A673 (cell line): ENCODE measurements at regions not wholly inside any gene's neighbourhood (a gene's known extent, or its start where the extent isn't known, plus 50 kb on each side); places are given as distances from the start of the nearest gene placed in this dataset.

ENCODE experiments used
- BruUV-seq: library from RNA; stranded (reverse); fragments of 400-500 nt; replicated peaks from 2 replicates; lab custom pipeline; 2021; lab: Mats Ljungman, UMichigan
- CTCF ChIA-PET: fragments of 300-600 bp; sonication (Branson Sonifier 250); formaldehyde crosslinking; loops from one replicate; lab custom pipeline; 2022; ENCODE audit warnings: antibody characterized with exemption; lab: Charles Lee
- POLR2A ChIA-PET: fragments of 300-600 bp; sonication (Branson Sonifier 250); formaldehyde crosslinking; loops from one replicate; lab custom pipeline; 2022; ENCODE audit warnings: antibody characterized with exemption; ENCODE audit not compliant: low non-redundant PET; lab: Charles Lee
- DNase-seq: peaks from one replicate; pipeline ENCODE4 v3.0.0-alpha.2; 2015; ENCODE audit warnings: low spot score
- H3K27ac ChIP-seq: fragments of 200-600 bp; sonication (generic); 2 replicates; pipeline ENCODE4 v1.5.1; 2016; ENCODE audit warnings: mixed run types, low read depth, mild to moderate bottlenecking, mixed read lengths, antibody characterized with exemption, low read length; ENCODE audit not compliant: poor library complexity, severe bottlenecking
- H3K27me3 ChIP-seq: fragments of 200-600 bp; sonication (generic); replicated peaks from 2 replicates; pipeline ENCODE4 v1.6.1; 2017; ENCODE audit warnings: mixed run types, low read depth, mild to moderate bottlenecking, mixed read lengths, antibody characterized with exemption, low read length; ENCODE audit not compliant: insufficient read depth, poor library complexity
- H3K36me3 ChIP-seq: fragments of 200-600 bp; sonication (generic); 2 replicates; pipeline ENCODE4 v1.6.1; 2016; ENCODE audit warnings: mixed run types, mild to moderate bottlenecking, mixed read lengths, antibody characterized with exemption, low read length; ENCODE audit not compliant: insufficient read depth, poor library complexity, severe bottlenecking
- H3K4me1 ChIP-seq: fragments of 200-600 bp; sonication (generic); 2 replicates; pipeline ENCODE4 v1.6.1; 2017; ENCODE audit warnings: mixed run types, mild to moderate bottlenecking, mixed read lengths, antibody characterized with exemption, low read length; ENCODE audit not compliant: insufficient read depth, poor library complexity, severe bottlenecking
- H3K4me3 ChIP-seq: fragments of 200-600 bp; sonication (generic); 2 replicates; pipeline ENCODE4 v1.5.1; 2016; ENCODE audit warnings: low read depth, mixed run types, mild to moderate bottlenecking, mixed read lengths, low read length; ENCODE audit not compliant: poor library complexity, severe bottlenecking
- H3K9me3 ChIP-seq: fragments of 200-600 bp; sonication (generic); 2 replicates; pipeline ENCODE4 v1.6.1; 2016; ENCODE audit warnings: mixed run types, low read depth, mild to moderate bottlenecking, mixed read lengths, antibody characterized with exemption, low read length; ENCODE audit not compliant: poor library complexity, severe bottlenecking
- CTCF ChIP-seq: fragments of 300-800, 200-600 bp; sonication (generic); conservative IDR thresholded peaks from 2 replicates; pipeline ENCODE4 v1.5.1; 2017; ENCODE audit warnings: low read depth, mild to moderate bottlenecking, antibody characterized with exemption, low read length, moderate library complexity, mixed read lengths
- EZH2 ChIP-seq: fragments of 200-600 bp; sonication (generic); IDR thresholded peaks from 2 replicates; pipeline ENCODE4 v1.6.1; 2017; ENCODE audit warnings: borderline replicate concordance, low read depth, mild to moderate bottlenecking, mixed read lengths, antibody characterized with exemption, low read length; ENCODE audit not compliant: poor library complexity, severe bottlenecking
- intact Hi-C: fragments of 100-400 bp; cut with micrococcal nuclease; formaldehyde crosslinking; loops from one replicate; pipeline ENCODE4 v1.10.0; 2022; ENCODE audit not compliant: unreplicated experiment

DNA sequence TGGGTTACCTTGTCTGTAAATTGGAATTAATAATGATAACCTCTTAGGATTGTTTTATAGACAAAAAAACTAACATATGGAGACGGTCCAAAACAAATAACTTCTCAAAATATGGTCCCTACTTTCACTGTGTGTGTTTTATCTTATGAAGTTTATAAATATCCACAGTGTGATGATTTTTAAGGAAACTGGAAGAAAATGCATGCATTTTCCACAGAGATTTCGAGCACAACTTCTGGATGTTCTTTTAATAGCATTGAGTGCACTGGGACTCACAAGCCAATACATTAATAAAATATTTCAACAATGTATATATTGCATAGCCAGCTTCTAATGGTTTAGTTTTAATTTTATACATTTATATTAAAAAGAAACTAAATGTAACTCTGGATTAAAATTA is 87.9 kb upstream of the SPHKAP start:
- BruUV-seq = no TSS peak
- no peak for DNase-seq
- Histone ChIP-seq H3K27me3 (no peaks in the 10 kb centered on the region), H3K27ac (no peak overlapping the region), H3K4me3 (no peak overlapping the region), H3K9me3 (no peaks in the 10 kb centered on the region), H3K36me3 (no peaks in the 10 kb centered on the region), H3K4me1 (peaks cover 11% of the 10 kb centered on the region)
- TF ChIP-seq EZH2 (no peak), CTCF (no peak)
- POLR2A ChIA-PET = no interaction called here
- intact Hi-C loops = no loop called here
- CTCF ChIA-PET = no interaction called here

DNA sequence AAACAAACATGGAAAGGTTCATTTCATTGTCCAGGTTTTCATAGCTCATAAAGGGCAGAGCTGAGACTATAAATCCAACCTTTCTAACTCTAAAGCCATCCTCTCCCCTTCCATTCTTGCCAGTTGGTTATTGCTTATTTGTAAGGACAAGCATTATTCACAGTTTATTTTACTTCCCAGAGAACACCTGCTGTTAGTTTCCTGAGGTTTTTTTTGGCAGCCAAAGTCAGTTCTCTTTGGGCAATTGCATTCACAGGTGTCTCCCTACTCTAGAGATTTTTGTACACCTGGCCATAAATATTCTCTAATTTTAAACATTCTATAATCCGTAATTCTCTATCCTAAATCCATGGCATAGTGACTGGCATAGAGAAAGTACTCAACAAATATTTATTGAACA is 87.3 kb upstream of the SPHKAP start:
- TF ChIP-seq CTCF (no peak), EZH2 (no peak)

GRCh38 chr2:228268301-228268700 is 86.8 kb upstream of the SPHKAP start:
- Histone ChIP-seq H3K27ac (no peak overlapping the region), H3K36me3 (no peaks in the 10 kb centered on the region), H3K4me1 (peaks cover 11% of the 10 kb centered on the region), H3K9me3 (no peaks in the 10 kb centered on the region), H3K27me3 (no peaks in the 10 kb centered on the region), H3K4me3 (no peak overlapping the region)
- CTCF ChIA-PET = no interaction called here
- TF ChIP-seq EZH2 (no peak), CTCF (no peak)
- POLR2A ChIA-PET = no interaction called here
- DNase-seq = no peak
- intact Hi-C loops = no loop called here
- BruUV-seq = no TSS peak

More for the DNA sequence above, 87.3 kb upstream of the SPHKAP start:
- H3K36me3 ChIP-seq = no peaks in the 10 kb centered on the region
- DNase-seq = no peak
- H3K27me3 ChIP-seq = no peaks in the 10 kb centered on the region
- peaks cover 11% of the 10 kb centered on the region for H3K4me1 ChIP-seq
- ChIA-PET POLR2A (no interaction called here), CTCF (no interaction called here)
- no peaks in the 10 kb centered on the region for H3K9me3 ChIP-seq
- H3K4me3 ChIP-seq = no peak overlapping the region
- no TSS peak for BruUV-seq
- H3K27ac ChIP-seq = no peak overlapping the region
- intact Hi-C loops = no loop called here
